Kidney (tissue), 13 donors: ENCODE measurements at regions not wholly inside any gene's neighbourhood (a gene's known extent, or its start where the extent isn't known, plus 50 kb on each side); places are given as distances from the start of the nearest gene placed in this dataset.

Experiments used
- DNase-seq, 5 donors: peaks; one replicate each; pipeline ENCODE4 v3.0.0-alpha.2; 2013 to 2020
- FAIRE-seq: peaks from 2 replicates; lab custom pipeline; 2012; peaks lifted over from hg19 to GRCh38; lab: Jason Lieb, UNC
- H3K27ac ChIP-seq, 2 donors: one replicate each; pipeline ENCODE4 v1.7.0; 2013; ENCODE audit warnings: low read depth in 2 of 2, low read length in 2 of 2, inconsistent platforms in 1 of 2
- H3K27me3 ChIP-seq: one replicate; pipeline ENCODE4 v1.7.1; 2013; ENCODE audit warnings: low read length, inconsistent platforms; ENCODE audit not compliant: control insufficient read depth, insufficient read depth
- H3K36me3 ChIP-seq, 3 donors: one replicate each; pipeline versions ENCODE4 v1.7.0 to v1.7.1; 2013; ENCODE audit warnings: low read length in 3 of 3, control low read depth in 1 of 3, inconsistent platforms in 1 of 3; ENCODE audit not compliant: insufficient read depth in 3 of 3, control insufficient read depth in 2 of 3
- H3K4me1 ChIP-seq, 3 donors: one replicate each; pipeline versions ENCODE4 v1.7.0 to v1.7.1; 2013; ENCODE audit warnings: low read length in 3 of 3, inconsistent platforms in 1 of 3, low read depth in 1 of 3; ENCODE audit not compliant: control insufficient read depth in 2 of 3, insufficient read depth in 2 of 3
- H3K4me3 ChIP-seq, 3 donors: one replicate each; pipeline versions ENCODE4 v1.7.0 to v1.8.1; 2013; ENCODE audit warnings: low read length in 3 of 3, control low read depth in 1 of 3, inconsistent platforms in 1 of 3
- H3K9ac ChIP-seq, 3 donors: one replicate each; pipeline versions ENCODE4 v1.7.0 to v1.7.1; 2013; ENCODE audit warnings: low read length in 3 of 3, control low read depth in 1 of 3, inconsistent platforms in 1 of 3
- H3K9me3 ChIP-seq, 3 donors: one replicate each; pipeline versions ENCODE4 v1.7.0 to v1.7.1; 2013; ENCODE audit warnings: low read length in 3 of 3, control low read depth in 1 of 3, inconsistent platforms in 1 of 3; ENCODE audit not compliant: control insufficient read depth in 2 of 3, insufficient read depth in 1 of 3
- intact Hi-C: fragments of 100-400 bp; cut with DNase I; formaldehyde crosslinking; loops from one replicate; pipeline ENCODE4 v1.11.1; 2022
- TF ChIP-seq, protein P1 (sequence below): IDR thresholded peaks from 3 replicates; pipeline ENCODE4 v1.5.1; 2012; ENCODE audit warnings: mild to moderate bottlenecking, moderate library complexity, borderline replicate concordance; ENCODE audit not compliant: insufficient read depth; ENCODE audit errors: extremely low read depth
- donor health status: control.
- donor health status: control.
- donor health status: control.
- donor health status: control.
- donor health status: control.
- donor health status: DM: yes; HTN: yes; CAD: no.
- donor health status: Normal renal cell carcinoma (clear cell type).

DNA sequence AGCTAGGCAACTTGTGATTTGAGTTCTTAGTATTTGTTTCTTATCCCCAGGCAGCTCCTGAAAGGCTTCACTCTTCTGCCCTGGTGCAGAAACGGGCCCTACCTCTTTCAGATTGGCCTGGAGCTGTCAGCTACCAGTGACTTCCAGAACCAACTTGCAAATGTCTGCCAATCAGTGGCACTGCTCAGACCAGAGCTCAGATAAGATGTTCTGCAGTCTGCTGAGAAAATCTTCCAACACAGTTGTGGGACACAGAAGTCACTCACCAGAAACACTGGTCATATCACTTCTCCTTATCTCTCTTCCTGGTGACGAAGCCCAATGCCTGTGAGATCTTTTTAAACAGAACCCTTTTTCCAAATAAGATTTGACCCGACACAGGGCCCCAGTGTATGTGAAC lies 81.9 kb upstream of the DUSP5 start:
- FAIRE-seq (no peak), DNase-seq (no peak)
- Histone ChIP-seq H3K4me3 (no peak overlapping the region), H3K27ac (no peak overlapping the region), H3K4me1 (no peaks in the 10 kb centered on the region), H3K9ac (no peak overlapping the region), H3K27me3 (no peaks in the 10 kb centered on the region), H3K9me3 (no peaks in the 10 kb centered on the region), H3K36me3 (no peaks in the 10 kb centered on the region)
- TF ChIP-seq, protein P1, sequence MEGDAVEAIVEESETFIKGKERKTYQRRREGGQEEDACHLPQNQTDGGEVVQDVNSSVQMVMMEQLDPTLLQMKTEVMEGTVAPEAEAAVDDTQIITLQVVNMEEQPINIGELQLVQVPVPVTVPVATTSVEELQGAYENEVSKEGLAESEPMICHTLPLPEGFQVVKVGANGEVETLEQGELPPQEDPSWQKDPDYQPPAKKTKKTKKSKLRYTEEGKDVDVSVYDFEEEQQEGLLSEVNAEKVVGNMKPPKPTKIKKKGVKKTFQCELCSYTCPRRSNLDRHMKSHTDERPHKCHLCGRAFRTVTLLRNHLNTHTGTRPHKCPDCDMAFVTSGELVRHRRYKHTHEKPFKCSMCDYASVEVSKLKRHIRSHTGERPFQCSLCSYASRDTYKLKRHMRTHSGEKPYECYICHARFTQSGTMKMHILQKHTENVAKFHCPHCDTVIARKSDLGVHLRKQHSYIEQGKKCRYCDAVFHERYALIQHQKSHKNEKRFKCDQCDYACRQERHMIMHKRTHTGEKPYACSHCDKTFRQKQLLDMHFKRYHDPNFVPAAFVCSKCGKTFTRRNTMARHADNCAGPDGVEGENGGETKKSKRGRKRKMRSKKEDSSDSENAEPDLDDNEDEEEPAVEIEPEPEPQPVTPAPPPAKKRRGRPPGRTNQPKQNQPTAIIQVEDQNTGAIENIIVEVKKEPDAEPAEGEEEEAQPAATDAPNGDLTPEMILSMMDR: no peak
- intact Hi-C loops: no loop called here

DNA sequence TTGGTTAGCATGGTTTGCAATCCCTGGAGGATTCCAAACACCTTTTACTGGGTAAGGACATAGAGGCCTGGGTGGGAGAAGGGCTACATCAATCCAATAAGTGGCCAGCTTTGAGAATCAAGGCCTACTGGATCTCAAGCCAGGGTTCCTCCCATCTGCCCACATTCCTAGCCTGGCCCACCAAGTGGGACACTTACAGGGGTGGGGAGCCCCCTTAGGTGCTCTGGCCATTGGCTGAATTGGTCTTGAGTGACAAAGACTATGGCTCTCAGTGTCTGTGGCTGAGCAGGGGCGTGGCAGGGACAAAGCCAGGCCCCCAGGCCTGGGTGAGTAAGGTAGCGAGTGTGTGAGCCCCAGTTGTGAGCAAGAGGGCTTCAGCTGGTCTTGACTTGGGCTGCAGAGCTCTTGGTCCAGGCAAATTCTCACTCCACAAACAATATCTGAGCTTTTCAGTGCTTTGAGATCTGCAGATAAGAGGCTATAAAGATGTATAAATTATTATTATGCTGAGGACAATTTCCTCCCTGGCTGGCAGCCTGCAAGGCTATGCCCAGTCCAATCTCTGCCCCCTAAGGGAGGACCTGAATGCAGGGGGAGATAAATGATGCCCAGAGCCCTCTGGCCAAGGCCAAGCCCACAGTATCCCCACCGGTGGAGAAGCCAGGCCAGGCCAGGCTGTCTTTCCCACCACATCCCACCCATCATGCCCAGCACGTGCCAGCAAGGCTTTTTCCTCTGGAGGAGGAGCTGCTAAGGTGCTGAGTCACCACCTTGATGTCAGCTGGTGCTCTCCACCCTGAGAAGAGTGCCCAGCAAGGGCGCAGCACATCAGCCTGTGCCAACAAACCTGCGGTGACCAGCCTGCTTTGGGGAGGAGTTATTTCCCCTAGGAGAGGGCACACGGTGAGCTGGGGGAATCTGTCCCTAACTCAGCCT lies 80.7 kb upstream of the DUSP5 start:
- intact Hi-C loops: no loop called here
- Histone ChIP-seq H3K27ac (no peak overlapping the region), H3K9ac (no peak overlapping the region), H3K9me3 (no peaks in the 10 kb centered on the region), H3K36me3 (no peaks in the 10 kb centered on the region), H3K27me3 (no peaks in the 10 kb centered on the region), H3K4me1 (no peaks in the 10 kb centered on the region), H3K4me3 (no peak overlapping the region)
- TF ChIP-seq, protein P1: no peak
- DNase-seq: no peak
- no peak for FAIRE-seq

- TF ChIP-seq, protein P1: no peak
- DNase-seq (no peak), FAIRE-seq (no peak)
- H3K27ac ChIP-seq: no peak overlapping the region
- no peaks in the 10 kb centered on the region for H3K36me3 ChIP-seq
- no peak overlapping the region for H3K9ac ChIP-seq
- H3K27me3 ChIP-seq: no peaks in the 10 kb centered on the region
- intact Hi-C loops: no loop called here
- H3K4me3 ChIP-seq: no peak overlapping the region
- no peaks in the 10 kb centered on the region for H3K9me3 ChIP-seq
- H3K4me1 ChIP-seq: no peaks in the 10 kb centered on the region
Observed at GRCh38 chr10:110418218-110418617, 79.5 kb upstream of the DUSP5 start.

DNA sequence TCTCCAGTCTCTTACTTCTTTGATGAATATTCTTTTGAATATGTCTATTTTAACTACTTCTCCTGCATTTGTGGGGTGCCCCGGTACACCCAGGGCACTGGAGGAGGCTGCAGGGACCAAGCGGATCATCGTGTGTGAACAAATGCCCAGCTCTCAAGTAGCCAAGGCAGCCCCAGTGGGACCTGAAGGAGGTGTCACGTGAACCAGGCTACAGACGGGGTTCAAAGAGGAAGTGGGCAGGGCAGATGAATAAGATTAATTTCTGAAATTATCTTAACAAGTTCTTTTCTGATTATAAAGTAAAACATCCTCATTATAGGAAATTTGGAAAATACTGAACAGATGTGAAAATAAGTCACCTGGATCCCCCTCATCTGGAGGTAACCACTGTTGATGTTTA lies 78.4 kb upstream of the DUSP5 start:
- Histone ChIP-seq H3K36me3 (no peaks in the 10 kb centered on the region), H3K9me3 (no peaks in the 10 kb centered on the region), H3K9ac (no peak overlapping the region), H3K27ac (no peak overlapping the region), H3K4me1 (no peaks in the 10 kb centered on the region), H3K27me3 (no peaks in the 10 kb centered on the region), H3K4me3 (no peak overlapping the region)
- DNase-seq (no peak), FAIRE-seq (no peak)
- intact Hi-C loops: no loop called here
- TF ChIP-seq, protein P1: no peak
